SK-N-SH (cell line): ENCODE measurements at regions not wholly inside any gene's neighbourhood (a gene's known extent, or its start where the extent isn't known, plus 50 kb on each side); places are given as distances from the start of the nearest gene placed in this dataset.

ENCODE experiments used
- CTCF ChIA-PET: fragments of 300-600, 350-600 bp; formaldehyde crosslinking; extraction: SDS; loops from one replicate; lab custom pipeline; 2021; lab: Yijun Ruan, JAX
- POLR2A ChIA-PET: fragments of 350-600 bp; sonication (Branson Sonifier 250); formaldehyde crosslinking; extraction: SDS; loops from one replicate; lab custom pipeline; 2020; ENCODE audit warnings: antibody characterized with exemption, inconsistent platforms; lab: Yijun Ruan, JAX
- DNase-seq: peaks from one replicate; pipeline ENCODE4 v3.0.0; 2012
- H2AFZ ChIP-seq: fragments of 200-600 bp; sonication (generic); 2 replicates; pipeline ENCODE4 v1.8.1; 2016; ENCODE audit warnings: antibody characterized with exemption, mild to moderate bottlenecking, low read depth
- H3F3A ChIP-seq: fragments of 200-600 bp; sonication (generic); replicated peaks from 2 replicates; pipeline ENCODE3; 2016; ENCODE audit warnings: antibody characterized with exemption, mild to moderate bottlenecking; ENCODE audit not compliant: insufficient read depth
- H3K27ac ChIP-seq, 2 experiments: fragments of 200-500 bp in 1 of 2; fragments of 200-600 bp in 1 of 2; sonication (Bioruptor generic) in 1 of 2; sonication (generic), shearing (Covaris generic) in 1 of 2; 2 replicates each; pipeline versions ENCODE4 v1.5.1 to v1.6.1; 2014 to 2016; ENCODE audit warnings: low read depth in 2 of 2, inconsistent platforms in 1 of 2, low read length in 1 of 2, mild to moderate bottlenecking in 1 of 2, mixed read lengths in 1 of 2
- H3K27me3 ChIP-seq: fragments of 200-600 bp; sonication (generic), shearing (Covaris generic); 2 replicates; pipeline ENCODE4 v1.6.1; 2016; ENCODE audit warnings: mixed run types; ENCODE audit not compliant: insufficient read depth
- H3K36me3 ChIP-seq, 2 experiments: fragments of 200-500 bp in 1 of 2; fragments of 200-600 bp in 1 of 2; sonication (Bioruptor generic) in 1 of 2; sonication (generic) in 1 of 2; replicated peaks in 1 of 2; 2 replicates each; pipeline versions ENCODE3 to v1.5.1; 2014 to 2016; ENCODE audit warnings: low read length in 1 of 2, mild to moderate bottlenecking in 1 of 2; ENCODE audit not compliant: insufficient read depth in 2 of 2, control insufficient read depth in 1 of 2
- H3K4me1 ChIP-seq, 2 experiments: fragments of 200-500 bp in 1 of 2; fragments of 200-600 bp in 1 of 2; sonication (Bioruptor generic) in 1 of 2; sonication (generic), shearing (Covaris generic) in 1 of 2; 2 replicates each; pipeline versions ENCODE4 v1.5.1 to v1.6.1; 2014 to 2016; ENCODE audit warnings: low read depth in 1 of 2, low read length in 1 of 2, mixed run types in 1 of 2; ENCODE audit not compliant: insufficient read depth in 2 of 2, control insufficient read depth in 1 of 2
- H3K4me2 ChIP-seq: fragments of 200-600 bp; sonication (generic), shearing (Covaris generic); 2 replicates; pipeline ENCODE4 v1.6.1; 2017; ENCODE audit warnings: mixed run types
- H3K4me3 ChIP-seq, 2 experiments: fragments of 200-500 bp in 1 of 2; fragments of 200-600 bp in 1 of 2; sonication (Bioruptor generic) in 1 of 2; sonication (generic), shearing (Covaris generic) in 1 of 2; 2 replicates each; pipeline versions ENCODE4 v1.5.1 to v1.8.1; 2014 to 2016; ENCODE audit warnings: low read depth in 2 of 2, inconsistent platforms in 1 of 2, low read length in 1 of 2, mild to moderate bottlenecking in 1 of 2, mixed read lengths in 1 of 2, moderate library complexity in 1 of 2
- H3K79me2 ChIP-seq: fragments of 200-600 bp; sonication (generic); 2 replicates; pipeline ENCODE4 v1.8.1; 2017; ENCODE audit warnings: mild to moderate bottlenecking; ENCODE audit not compliant: insufficient read depth
- H3K9ac ChIP-seq: fragments of 200-600 bp; sonication (generic); 2 replicates; pipeline ENCODE4 v1.6.1; 2017; ENCODE audit warnings: mixed run types
- H3K9me2 ChIP-seq: fragments of 200-600 bp; sonication (generic); 2 replicates; pipeline ENCODE4 v1.6.1; 2017; ENCODE audit warnings: mixed run types
- H3K9me3 ChIP-seq: fragments of 200-600 bp; sonication (generic); 2 replicates; pipeline ENCODE4 v1.6.1; 2017; ENCODE audit warnings: mixed run types, mild to moderate bottlenecking, moderate library complexity
- H4K20me1 ChIP-seq: fragments of 200-600 bp; sonication (generic); 2 replicates; pipeline ENCODE4 v1.6.1; 2017; ENCODE audit warnings: mild to moderate bottlenecking, mixed run types; ENCODE audit not compliant: insufficient read depth
- CHD2 ChIP-seq: fragments of 150-350 bp; IDR thresholded peaks from 2 replicates; pipeline ENCODE4 v1.6.1; 2018; ENCODE audit warnings: low read length; ENCODE audit not compliant: partially characterized antibody
- FOSL2 ChIP-seq: IDR thresholded peaks from 2 replicates; pipeline ENCODE4 v1.4.0; 2012; ENCODE audit warnings: low read depth, mild to moderate bottlenecking, moderate library complexity, borderline replicate concordance
- FOXM1 ChIP-seq: IDR thresholded peaks from 2 replicates; pipeline ENCODE4 v1.4.0; 2012; ENCODE audit warnings: low read depth, mild to moderate bottlenecking
- IRF3 ChIP-seq: fragments of 150-350 bp; IDR thresholded peaks from 2 replicates; pipeline ENCODE4 v1.6.1; 2016; ENCODE audit warnings: mild to moderate bottlenecking, low read depth, low read length
- MAX ChIP-seq: IDR thresholded peaks from 2 replicates; pipeline ENCODE4 v1.4.0; 2012; ENCODE audit warnings: low read depth
- MEF2A ChIP-seq: IDR thresholded peaks from 2 replicates; pipeline ENCODE4 v1.4.0; 2012; ENCODE audit warnings: low read depth, borderline replicate concordance
- NFIC ChIP-seq: IDR thresholded peaks from 2 replicates; pipeline ENCODE4 v1.4.0; 2012; ENCODE audit warnings: borderline replicate concordance
- POLR2AphosphoS5 ChIP-seq: IDR thresholded peaks from 2 replicates; pipeline ENCODE4 v1.6.1; 2012; ENCODE audit warnings: low read depth, low read length
- RAD21 ChIP-seq: IDR thresholded peaks from 2 replicates; pipeline ENCODE4 v1.6.1; 2012; ENCODE audit warnings: mild to moderate bottlenecking, low read length
- RXRA ChIP-seq: IDR thresholded peaks from 2 replicates; pipeline ENCODE4 v1.4.0; 2012; ENCODE audit warnings: low read depth, mild to moderate bottlenecking, borderline replicate concordance
- SIN3A ChIP-seq: IDR thresholded peaks from 2 replicates; pipeline ENCODE4 v1.6.1; 2012; ENCODE audit warnings: low read depth, mild to moderate bottlenecking, low read length, moderate library complexity, borderline replicate concordance
- TAF1 ChIP-seq: IDR thresholded peaks from 2 replicates; pipeline ENCODE4 v1.6.1; 2012; ENCODE audit warnings: low read depth, mild to moderate bottlenecking, low read length, moderate library complexity, borderline replicate concordance
- TEAD4 ChIP-seq: IDR thresholded peaks from 2 replicates; pipeline ENCODE4 v1.4.0; 2012; ENCODE audit warnings: mild to moderate bottlenecking, borderline replicate concordance; ENCODE audit not compliant: insufficient read depth
- USF1 ChIP-seq: IDR thresholded peaks from 2 replicates; pipeline ENCODE4 v1.4.0; 2012; ENCODE audit warnings: low read depth, borderline replicate concordance
- YY1 ChIP-seq: IDR thresholded peaks from 2 replicates; pipeline ENCODE4 v1.4.0; 2012; ENCODE audit warnings: low read depth, mild to moderate bottlenecking
- ZBTB33 ChIP-seq: IDR thresholded peaks from 2 replicates; pipeline ENCODE4 v1.4.0; 2012; ENCODE audit warnings: low read depth, borderline replicate concordance
- WGBS: methylation state at CpG from one replicate; pipeline ENCODE4 v1.1.6; 2017; ENCODE audit warnings: low lambda C conversion rate; 5-methylcytosine and 5-hydroxymethylcytosine counted together
- TF ChIP-seq, protein P1 (sequence below): fragments of 200-600 bp; sonication (generic); IDR thresholded peaks from 2 replicates; pipeline ENCODE4 v1.6.1; 2017; ENCODE audit warnings: antibody characterized with exemption, mild to moderate bottlenecking, moderate library complexity

- Histone ChIP-seq H3K36me3 (no peaks in the 10 kb centered on the region), H3F3A (no peaks in the 10 kb centered on the region), H4K20me1 (no peaks in the 10 kb centered on the region), H3K9me3 (no peaks in the 10 kb centered on the region), H3K9ac (no peak overlapping the region), H3K4me1 (no peaks in the 10 kb centered on the region; a peak in 2 of 4 replicates), H3K27me3 (no peaks in the 10 kb centered on the region), H3K4me2 (no peak overlapping the region), H3K27ac (no peak overlapping the region), H3K9me2 (no peaks in the 10 kb centered on the region), H2AFZ (no peak overlapping the region), H3K79me2 (no peaks in the 10 kb centered on the region), H3K4me3 (no peak overlapping the region)
- POLR2A ChIA-PET = no interaction called here
- 83% methylated on average over 2 of the region's 2 CpGs for WGBS
- CTCF ChIA-PET = no interaction called here
- no peak for DNase-seq
- TF ChIP-seq CHD2 (no peak), USF1 (no peak), MAX (no peak), RAD21 (no peak), MEF2A (no peak), POLR2AphosphoS5 (no peak), TAF1 (no peak), RXRA (no peak), FOSL2 (no peak), YY1 (no peak), FOXM1 (no peak), ZBTB33 (no peak), IRF3 (no peak), SIN3A (no peak), NFIC (no peak), TEAD4 (no peak)
- TF ChIP-seq, protein P1, sequence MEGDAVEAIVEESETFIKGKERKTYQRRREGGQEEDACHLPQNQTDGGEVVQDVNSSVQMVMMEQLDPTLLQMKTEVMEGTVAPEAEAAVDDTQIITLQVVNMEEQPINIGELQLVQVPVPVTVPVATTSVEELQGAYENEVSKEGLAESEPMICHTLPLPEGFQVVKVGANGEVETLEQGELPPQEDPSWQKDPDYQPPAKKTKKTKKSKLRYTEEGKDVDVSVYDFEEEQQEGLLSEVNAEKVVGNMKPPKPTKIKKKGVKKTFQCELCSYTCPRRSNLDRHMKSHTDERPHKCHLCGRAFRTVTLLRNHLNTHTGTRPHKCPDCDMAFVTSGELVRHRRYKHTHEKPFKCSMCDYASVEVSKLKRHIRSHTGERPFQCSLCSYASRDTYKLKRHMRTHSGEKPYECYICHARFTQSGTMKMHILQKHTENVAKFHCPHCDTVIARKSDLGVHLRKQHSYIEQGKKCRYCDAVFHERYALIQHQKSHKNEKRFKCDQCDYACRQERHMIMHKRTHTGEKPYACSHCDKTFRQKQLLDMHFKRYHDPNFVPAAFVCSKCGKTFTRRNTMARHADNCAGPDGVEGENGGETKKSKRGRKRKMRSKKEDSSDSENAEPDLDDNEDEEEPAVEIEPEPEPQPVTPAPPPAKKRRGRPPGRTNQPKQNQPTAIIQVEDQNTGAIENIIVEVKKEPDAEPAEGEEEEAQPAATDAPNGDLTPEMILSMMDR = no peak
Measured at GRCh38 chr12:89901319-89901718, 192.7 kb upstream of the ATP2B1 start.
